Right cardiac atrium (tissue), 5 donors: ENCODE measurements at regions not wholly inside any gene's neighbourhood (a gene's known extent, or its start where the extent isn't known, plus 50 kb on each side); places are given as distances from the start of the nearest gene placed in this dataset.

Experiments used
- ATAC-seq, 2 donors: fragments of 200-7000 bp; cut with Tn5 transposase; one replicate each; pipeline versions ENCODE4 v1.8.0 to v1.9.1; 2020; ENCODE audit warnings: moderate library complexity in 2 of 2, mild to moderate bottlenecking in 1 of 2
- DNase-seq, 3 donors: peaks; one replicate each; pipeline ENCODE4 v3.0.0-alpha.2; 2020
- H3K27ac ChIP-seq: one replicate; pipeline ENCODE4 v1.5.1; 2013; ENCODE audit warnings: mild to moderate bottlenecking, low read length, control low read depth, moderate library complexity
- H3K27me3 ChIP-seq: one replicate; pipeline ENCODE4 v1.6.1; 2013; ENCODE audit not compliant: control insufficient read depth, insufficient read depth
- H3K4me1 ChIP-seq: one replicate; pipeline ENCODE4 v1.6.1; 2013; ENCODE audit warnings: low read length; ENCODE audit not compliant: control insufficient read depth, insufficient read depth
- H3K4me3 ChIP-seq: one replicate; pipeline ENCODE4 v1.5.1; 2013; ENCODE audit warnings: low read length, control low read depth
- H3K9me3 ChIP-seq: one replicate; pipeline ENCODE4 v1.6.1; 2013; ENCODE audit warnings: low read length; ENCODE audit not compliant: control insufficient read depth
- WGBS: extraction: QIAGEN DNeasy Blood & Tissue Kit; methylation state at CpG from one replicate; pipeline ENCODE4 v1.1.7; 2013; 5-methylcytosine and 5-hydroxymethylcytosine counted together
- intact Hi-C, 4 donors: fragments of 100-400 bp; cut with DNase I; formaldehyde crosslinking; loops; one replicate each; pipeline versions ENCODE4 v1.11.0 to v1.14.0; 2022 to 2023
- donor health status: healthy with polysubstance abuse.
- donor health status: DM: no; HTN: yes; CAD: no.
- donor health status: DM: no; HTN: no; CAD: no.
- donor health status: DM: no; HTN: yes; CAD: no; lungs with severe emphysema.
- donor health status: DM: yes; HTN: yes; CAD: no.

DNA sequence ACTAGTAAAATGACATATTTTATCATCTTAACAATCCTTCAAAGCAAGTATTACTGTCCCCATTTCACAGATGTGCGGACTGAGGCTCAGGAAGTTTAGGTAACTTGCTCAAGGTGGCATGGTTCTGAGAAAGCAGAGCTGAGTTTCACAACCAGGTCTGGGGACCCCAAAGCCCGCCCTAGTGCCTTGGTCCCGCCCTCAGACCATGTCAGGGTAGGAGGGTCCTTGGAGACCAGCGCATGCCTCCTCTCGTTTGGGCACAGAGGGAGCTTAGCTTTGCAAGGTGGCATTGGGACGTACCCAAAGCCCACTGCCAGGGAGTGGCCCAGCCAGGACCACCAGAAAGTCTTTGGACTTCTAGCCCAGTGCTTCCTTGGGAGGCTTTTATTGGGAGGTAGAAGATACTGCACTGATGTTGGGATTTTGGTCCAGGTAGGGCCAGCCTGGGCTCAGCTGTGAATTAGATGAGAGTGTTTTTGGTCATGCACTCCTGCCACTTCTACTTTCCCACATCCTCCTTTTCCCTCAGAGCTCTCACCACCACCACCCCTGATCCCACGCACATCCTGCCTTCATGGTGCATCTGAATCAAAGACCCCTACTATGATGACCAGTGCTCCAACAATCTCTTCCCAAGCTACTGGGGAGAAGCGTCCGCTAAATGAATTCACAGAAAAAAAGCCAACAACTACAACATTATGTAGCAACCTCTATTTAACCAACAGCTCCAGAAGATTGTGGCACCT, 307.9 kb downstream of the TLE3 start:
- intact Hi-C loops = no loop called here
- no peak overlapping the region for H3K4me3 ChIP-seq
- DNase-seq = no peak
- H3K27me3 ChIP-seq = no peaks in the 10 kb centered on the region
- peaks cover 2% of the 10 kb centered on the region for H3K4me1 ChIP-seq
- H3K9me3 ChIP-seq = no peaks in the 10 kb centered on the region
- no peak for ATAC-seq
- 89% methylated on average over 9 of the region's 9 CpGs for WGBS
- H3K27ac ChIP-seq = no peak overlapping the region

DNA sequence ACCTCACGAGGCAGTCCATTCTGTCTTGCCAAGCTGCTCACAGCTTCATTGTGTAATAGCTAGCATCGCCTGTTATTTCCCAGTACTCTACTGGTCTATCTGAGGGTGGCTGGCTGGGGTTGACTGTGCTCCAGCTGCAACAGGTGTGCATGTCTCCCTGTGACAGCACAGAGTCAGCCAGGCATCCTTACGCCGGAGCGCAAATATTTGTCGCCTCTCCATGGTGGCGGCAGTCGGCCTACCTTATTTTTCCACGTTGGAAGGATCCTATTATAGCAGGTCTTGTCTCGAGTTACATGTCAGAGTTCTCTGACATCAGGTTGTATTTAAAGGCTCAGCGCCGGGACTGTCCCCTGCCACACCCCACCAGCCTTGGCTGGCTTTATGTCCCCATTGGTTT, 307.1 kb downstream of the TLE3 start:
- no peaks in the 10 kb centered on the region for H3K27me3 ChIP-seq
- no peak overlapping the region for H3K4me3 ChIP-seq
- H3K9me3 ChIP-seq = no peaks in the 10 kb centered on the region
- no peak overlapping the region for H3K27ac ChIP-seq
- no peak for ATAC-seq
- H3K4me1 ChIP-seq = peaks cover 4% of the 10 kb centered on the region
- DNase-seq = no peak
- intact Hi-C loops = no loop called here
- 91% methylated on average over 12 of the region's 12 CpGs for WGBS

DNA sequence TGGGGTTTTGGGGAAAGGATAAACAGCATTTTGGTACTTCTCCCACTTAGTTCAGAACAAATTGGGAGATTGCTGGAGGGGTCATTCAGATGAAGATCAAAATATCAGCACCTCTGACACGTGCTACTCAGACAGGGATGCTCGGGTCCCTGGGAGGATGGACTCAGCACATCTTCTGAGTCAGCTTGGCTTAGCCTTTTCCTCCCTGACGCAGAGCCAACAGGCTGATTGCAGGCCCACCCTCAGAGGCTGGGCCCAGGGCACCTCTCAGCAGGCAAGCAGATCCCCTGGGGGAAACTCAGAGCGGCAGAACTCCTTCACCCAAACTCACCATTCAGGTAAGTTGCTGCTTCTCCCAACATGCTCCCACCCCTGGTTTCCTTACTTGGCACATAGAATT, 304.9 kb downstream of the TLE3 start:
- no peaks in the 10 kb centered on the region for H3K9me3 ChIP-seq
- peaks cover 5% of the 10 kb centered on the region for H3K4me1 ChIP-seq
- intact Hi-C loops = no loop called here
- ATAC-seq (no peak), DNase-seq (no peak)
- H3K27me3 ChIP-seq = no peaks in the 10 kb centered on the region
- WGBS = 87% methylated on average over 4 of the region's 4 CpGs
- H3K27ac ChIP-seq = no peak overlapping the region
- H3K4me3 ChIP-seq = no peak overlapping the region

DNA sequence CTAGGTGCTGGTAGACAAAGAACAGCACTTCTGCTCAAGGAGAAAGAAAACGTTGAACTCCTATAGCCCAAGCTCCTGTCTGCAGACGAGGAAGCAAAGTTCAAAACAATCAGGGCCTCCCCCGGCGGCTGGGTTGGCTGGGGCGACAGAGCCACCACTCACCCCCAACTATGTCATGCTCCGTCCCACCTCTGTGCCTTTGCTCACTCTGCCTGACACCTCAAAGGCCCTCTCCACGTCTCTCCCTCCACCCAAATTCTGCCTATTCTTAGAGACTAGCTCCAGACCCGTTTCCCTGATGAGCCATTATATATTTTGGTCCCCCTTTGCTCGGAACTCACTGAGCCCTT, 304.3 kb downstream of the TLE3 start:
- Histone ChIP-seq H3K9me3 (no peaks in the 10 kb centered on the region), H3K27ac (peak overlapping the region; percentile 57), H3K27me3 (no peaks in the 10 kb centered on the region), H3K4me3 (no peak overlapping the region), H3K4me1 (peaks cover 5% of the 10 kb centered on the region)
- intact Hi-C loops = no loop called here
- WGBS = 66% methylated on average over 9 of the region's 9 CpGs
- peak in 1 of 2 donors; percentile 63 for ATAC-seq
- no peak for DNase-seq

DNA sequence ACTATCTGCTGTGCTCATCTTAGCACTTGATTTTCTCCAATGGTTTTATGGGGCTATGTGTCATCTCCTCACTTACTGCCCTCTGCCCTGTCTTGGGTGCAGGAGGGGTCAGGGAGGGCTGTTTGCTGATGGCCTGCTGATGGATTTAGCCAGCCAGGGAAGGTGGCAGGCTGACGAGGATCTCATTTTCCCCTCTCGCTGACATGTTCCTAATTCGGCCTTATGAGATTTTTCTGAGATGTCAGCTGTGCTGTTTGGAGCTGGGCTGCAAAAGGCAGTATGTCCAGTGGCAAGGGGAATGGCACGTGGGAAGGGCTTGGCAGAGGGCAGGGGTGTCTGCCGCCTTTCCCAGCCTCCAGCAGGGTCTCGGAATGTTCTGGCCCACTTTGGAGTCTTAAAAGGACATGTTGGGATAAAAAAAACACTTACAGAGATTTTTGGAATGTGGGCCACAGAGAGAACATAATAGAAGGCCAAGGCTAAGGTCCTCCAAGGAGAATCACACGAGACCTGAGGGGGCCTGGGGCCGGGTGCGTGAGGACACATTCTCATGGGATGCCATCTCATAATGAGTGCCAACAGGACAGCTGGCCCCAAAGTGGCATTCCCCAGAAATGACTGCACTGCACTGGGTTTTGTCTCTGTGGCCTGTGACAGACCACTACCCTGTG, 303.8 kb downstream of the TLE3 start:
- peaks cover 5% of the 10 kb centered on the region for H3K4me1 ChIP-seq
- H3K9me3 ChIP-seq = no peaks in the 10 kb centered on the region
- no peaks in the 10 kb centered on the region for H3K27me3 ChIP-seq
- 36% methylated on average over 9 of the region's 9 CpGs for WGBS
- ATAC-seq = peak; percentile 72 to 81
- H3K27ac ChIP-seq = peak overlapping the region; percentile 57
- peak; percentile 44 to 76 (median 66) for DNase-seq
- H3K4me3 ChIP-seq = no peak overlapping the region
- intact Hi-C loops = no loop called here

DNA sequence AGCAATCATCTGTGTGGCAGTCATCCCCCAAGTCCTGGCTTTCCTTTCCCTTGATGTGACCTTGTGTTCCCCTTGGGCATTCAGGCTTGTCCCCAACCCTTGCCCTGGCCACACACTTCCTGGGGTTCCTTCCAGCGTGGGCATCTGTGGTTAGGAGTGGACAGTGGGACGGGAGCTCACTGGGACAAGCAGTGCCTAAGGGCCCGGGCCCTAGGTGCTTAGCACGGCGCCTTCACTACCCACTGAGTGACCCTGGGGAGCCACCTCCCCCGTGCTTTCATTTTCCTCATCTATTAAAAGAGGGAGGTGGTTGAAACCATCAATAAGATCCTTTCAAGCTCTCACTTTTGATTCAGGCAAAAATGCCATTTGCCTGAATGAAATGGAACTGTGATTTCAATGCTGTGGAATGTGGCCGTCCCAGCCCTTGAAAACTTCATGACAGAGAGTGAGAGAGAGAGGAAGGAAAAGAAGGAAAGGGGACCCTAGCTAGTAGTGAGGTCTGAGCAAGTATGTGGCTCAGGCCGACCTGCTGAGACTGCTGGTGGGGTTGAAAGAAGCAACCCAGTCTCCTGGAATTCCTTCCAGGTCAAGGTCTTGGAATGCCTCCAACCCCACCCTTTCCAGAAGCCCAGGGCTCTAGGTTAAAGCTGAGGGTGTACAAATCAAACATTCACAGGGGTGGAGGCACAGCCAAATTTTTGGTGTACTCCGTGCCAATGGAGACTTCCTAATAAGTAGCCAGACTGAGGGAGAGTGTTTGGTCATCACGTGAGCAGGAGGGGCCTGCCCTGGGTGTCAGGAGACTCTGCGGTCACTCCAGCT, 302.9 kb downstream of the TLE3 start:
- DNase-seq (peak; percentile 64 to 76 (median 75)), ATAC-seq (peak; percentile 72 to 77)
- no peaks in the 10 kb centered on the region for H3K9me3 ChIP-seq
- peak overlapping the region; percentile 73 for H3K27ac ChIP-seq
- intact Hi-C loops = no loop called here
- H3K4me1 ChIP-seq = peaks cover 5% of the 10 kb centered on the region
- no peak overlapping the region for H3K4me3 ChIP-seq
- WGBS = 50% methylated on average over 11 of the region's 11 CpGs
- no peaks in the 10 kb centered on the region for H3K27me3 ChIP-seq

DNA sequence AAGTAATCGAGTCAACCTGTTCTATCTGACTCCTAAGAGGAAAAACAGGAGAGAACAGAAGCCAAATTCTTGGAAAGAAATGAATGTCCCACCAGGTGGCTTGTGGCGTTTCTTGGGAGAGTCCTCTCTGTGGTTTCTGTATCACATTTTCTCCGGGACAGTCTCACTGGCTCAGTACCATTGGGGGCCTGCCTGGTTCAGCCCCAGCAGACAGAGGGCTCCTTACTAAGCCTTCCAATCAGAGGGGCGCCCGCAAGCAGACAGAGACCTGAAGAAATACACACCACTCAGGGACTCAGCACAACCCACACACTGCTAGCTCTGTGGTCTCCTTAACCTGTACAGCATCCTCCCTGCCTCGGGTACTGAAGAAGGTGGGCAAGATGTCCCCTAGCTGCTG, 302.1 kb downstream of the TLE3 start:
- DNase-seq (no peak), ATAC-seq (no peak)
- H3K27me3 ChIP-seq = no peaks in the 10 kb centered on the region
- H3K4me1 ChIP-seq = peaks cover 5% of the 10 kb centered on the region
- peak overlapping the region; percentile 43 for H3K27ac ChIP-seq
- H3K4me3 ChIP-seq = no peak overlapping the region
- H3K9me3 ChIP-seq = no peaks in the 10 kb centered on the region
- WGBS = 63% methylated on average over 6 of the region's 6 CpGs
- intact Hi-C loops = no loop called here

DNA sequence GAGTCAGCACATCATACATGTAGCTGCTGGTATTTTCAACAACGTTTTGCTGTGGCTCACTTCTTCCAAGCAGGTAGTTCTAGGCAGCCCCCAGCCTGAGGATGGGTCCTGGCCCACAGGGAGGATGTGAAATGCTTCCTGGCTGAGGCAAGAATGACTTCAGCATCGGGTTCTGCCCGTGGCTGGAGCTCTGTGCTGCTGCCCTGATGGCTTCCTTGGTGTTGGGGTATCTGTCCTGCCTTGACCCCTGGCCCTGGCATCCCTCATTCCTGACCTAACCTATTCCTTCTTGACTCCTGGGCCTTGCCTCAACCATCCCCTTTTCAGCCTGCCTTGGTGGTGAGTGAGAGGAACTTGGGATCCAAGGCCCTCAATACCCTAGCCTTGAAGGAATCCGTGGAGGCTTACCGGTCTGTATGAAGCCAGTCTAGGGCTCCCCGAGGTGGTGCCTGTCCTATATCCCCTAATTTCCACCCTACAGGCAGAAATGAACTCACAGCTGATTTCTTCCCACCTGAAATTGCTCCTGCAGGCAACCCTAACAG, 300.6 kb downstream of the TLE3 start:
- Histone ChIP-seq H3K4me1 (peaks cover 5% of the 10 kb centered on the region), H3K4me3 (no peak overlapping the region), H3K27ac (no peak overlapping the region), H3K27me3 (no peaks in the 10 kb centered on the region), H3K9me3 (no peaks in the 10 kb centered on the region)
- intact Hi-C loops = no loop called here
- ATAC-seq (no peak), DNase-seq (no peak)
- 67% methylated on average over 6 of the region's 6 CpGs for WGBS

DNA sequence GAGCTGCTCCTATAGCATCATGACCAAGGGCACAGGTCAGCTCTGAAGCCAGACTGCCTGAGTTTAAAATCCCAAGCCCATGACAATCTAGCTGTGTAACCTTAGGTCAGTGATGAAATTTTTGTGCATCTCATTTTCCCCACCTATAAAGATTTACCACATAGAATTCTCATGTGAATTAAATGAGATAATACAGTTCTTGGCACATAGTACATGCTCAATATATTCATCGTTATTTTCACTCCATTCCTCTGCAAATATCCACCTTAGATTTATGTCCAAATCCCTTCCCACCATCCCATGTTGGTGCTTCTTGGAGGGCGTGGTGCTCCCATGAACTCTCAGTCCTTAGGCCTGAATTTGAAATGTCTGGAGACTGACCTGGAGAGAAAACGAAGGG, 300.1 kb downstream of the TLE3 start:
- ATAC-seq = no peak
- H3K27ac ChIP-seq = no peak overlapping the region
- no peak overlapping the region for H3K4me3 ChIP-seq
- no peak for DNase-seq
- no peaks in the 10 kb centered on the region for H3K9me3 ChIP-seq
- 94% methylated on average over 3 of the region's 3 CpGs for WGBS
- intact Hi-C loops = no loop called here
- no peaks in the 10 kb centered on the region for H3K27me3 ChIP-seq
- H3K4me1 ChIP-seq = peaks cover 5% of the 10 kb centered on the region

DNA sequence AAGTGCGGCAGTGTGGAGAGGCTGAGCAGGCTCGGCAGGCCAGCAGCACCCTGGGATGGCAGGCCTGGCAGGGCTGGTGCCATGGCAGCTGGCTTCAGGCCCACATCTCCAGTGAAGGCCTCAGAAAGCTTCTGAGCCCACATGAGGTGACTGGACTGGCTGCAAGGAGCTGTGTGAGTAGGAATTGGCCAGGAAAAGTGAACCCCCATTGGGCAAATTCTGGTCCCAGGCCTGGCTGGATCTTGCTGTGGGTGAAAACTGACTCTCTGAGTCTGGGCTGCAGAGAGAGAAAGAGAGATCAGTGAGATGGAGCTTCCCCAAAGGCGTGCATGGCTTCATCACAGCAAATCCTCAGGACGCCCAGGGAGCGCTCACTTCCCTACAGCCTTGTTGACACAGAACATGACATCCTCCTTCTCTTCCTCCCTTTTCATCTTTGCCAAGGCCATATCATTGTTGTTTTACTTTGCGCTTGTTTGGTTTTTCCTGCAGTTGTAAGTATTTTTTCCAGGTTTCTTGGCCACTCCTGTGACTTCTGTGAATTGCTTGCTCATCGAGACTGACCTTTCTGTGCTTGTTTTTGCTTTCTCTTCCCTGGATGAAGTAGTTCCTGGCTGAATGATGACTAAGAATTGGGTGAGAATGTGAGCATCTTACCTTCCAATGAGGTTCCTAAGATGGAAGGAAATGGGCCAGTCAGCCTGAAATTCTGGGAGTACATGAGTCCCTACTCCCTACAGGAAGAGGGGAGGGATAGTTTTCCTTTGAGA, 299.1 kb downstream of the TLE3 start:
- intact Hi-C loops = no loop called here
- no peak for ATAC-seq
- WGBS = 66% methylated on average over 7 of the region's 7 CpGs
- H3K9me3 ChIP-seq = no peaks in the 10 kb centered on the region
- no peak overlapping the region for H3K4me3 ChIP-seq
- H3K27me3 ChIP-seq = no peaks in the 10 kb centered on the region
- H3K27ac ChIP-seq = no peak overlapping the region
- no peak for DNase-seq
- H3K4me1 ChIP-seq = peaks cover 5% of the 10 kb centered on the region
